ENCODE measurements at regions not wholly inside any gene's neighbourhood (a gene's known extent, or its start where the extent isn't known, plus 50 kb on each side); places are given as distances from the start of the nearest gene placed in this dataset.

GRCh38 chr21:25518491-25518911, 88.8 kb downstream of the MRPL39 start:
- TF ChIP-seq, protein P1, sequence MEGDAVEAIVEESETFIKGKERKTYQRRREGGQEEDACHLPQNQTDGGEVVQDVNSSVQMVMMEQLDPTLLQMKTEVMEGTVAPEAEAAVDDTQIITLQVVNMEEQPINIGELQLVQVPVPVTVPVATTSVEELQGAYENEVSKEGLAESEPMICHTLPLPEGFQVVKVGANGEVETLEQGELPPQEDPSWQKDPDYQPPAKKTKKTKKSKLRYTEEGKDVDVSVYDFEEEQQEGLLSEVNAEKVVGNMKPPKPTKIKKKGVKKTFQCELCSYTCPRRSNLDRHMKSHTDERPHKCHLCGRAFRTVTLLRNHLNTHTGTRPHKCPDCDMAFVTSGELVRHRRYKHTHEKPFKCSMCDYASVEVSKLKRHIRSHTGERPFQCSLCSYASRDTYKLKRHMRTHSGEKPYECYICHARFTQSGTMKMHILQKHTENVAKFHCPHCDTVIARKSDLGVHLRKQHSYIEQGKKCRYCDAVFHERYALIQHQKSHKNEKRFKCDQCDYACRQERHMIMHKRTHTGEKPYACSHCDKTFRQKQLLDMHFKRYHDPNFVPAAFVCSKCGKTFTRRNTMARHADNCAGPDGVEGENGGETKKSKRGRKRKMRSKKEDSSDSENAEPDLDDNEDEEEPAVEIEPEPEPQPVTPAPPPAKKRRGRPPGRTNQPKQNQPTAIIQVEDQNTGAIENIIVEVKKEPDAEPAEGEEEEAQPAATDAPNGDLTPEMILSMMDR (IDR thresholded peaks at IDR 0.05; ENCODE audit: poor library complexity, severe bottlenecking) = no peak
- no peak for TF ChIP-seq REST (IDR thresholded peaks at IDR 0.05; ENCODE audit: borderline replicate concordance)
- TF ChIP-seq EP300 (conservative IDR thresholded peaks at IDR 0.05; ENCODE audit: poor library complexity, severe bottlenecking) = no peak

Data from neural cell (in vitro differentiated cells).